MCF 10A (cell line): ENCODE measurements at regions not wholly inside any gene's neighbourhood (a gene's known extent, or its start where the extent isn't known, plus 50 kb on each side); places are given as distances from the start of the nearest gene placed in this dataset.

Source experiments
- BruUV-seq: library from RNA; stranded (reverse); fragments of 400-500 nt; replicated peaks from 2 replicates; lab custom pipeline; 2021; lab: Mats Ljungman, UMichigan
- CTCF ChIA-PET: fragments of 300-600 bp; sonication (Branson Sonifier 250); formaldehyde crosslinking; extraction: SDS; loops from one replicate; lab custom pipeline; 2021; ENCODE audit warnings: antibody characterized with exemption, inconsistent platforms; lab: Yijun Ruan, JAX
- POLR2A ChIA-PET: fragments of 300-600, 350-650 bp; sonication (Branson Sonifier 250); formaldehyde crosslinking; extraction: SDS; loops from one replicate; lab custom pipeline; 2020; ENCODE audit warnings: antibody characterized with exemption, inconsistent platforms; lab: Yijun Ruan, JAX
- DNase-seq: peaks from one replicate; pipeline ENCODE4 v3.0.0-alpha.2; 2018; ENCODE audit not compliant: unreplicated experiment
- H3K27ac Mint-ChIP-seq: one replicate; pipeline ENCODE4 v1.8.0; 2022; ENCODE audit warnings: mild to moderate bottlenecking, low read depth, mixed read lengths; ENCODE audit not compliant: unreplicated experiment
- H3K27me3 Mint-ChIP-seq: one replicate; pipeline ENCODE4 v1.8.0; 2022; ENCODE audit warnings: mixed read lengths; ENCODE audit not compliant: insufficient read depth, unreplicated experiment
- H3K36me3 Mint-ChIP-seq: one replicate; pipeline ENCODE4 v1.8.0; 2022; ENCODE audit warnings: mild to moderate bottlenecking, moderate library complexity, mixed read lengths; ENCODE audit not compliant: insufficient read depth, unreplicated experiment
- H3K4me1 Mint-ChIP-seq: one replicate; pipeline ENCODE4 v1.8.0; 2022; ENCODE audit warnings: mixed read lengths; ENCODE audit not compliant: insufficient read depth, unreplicated experiment
- H3K4me3 Mint-ChIP-seq: one replicate; pipeline ENCODE4 v1.8.0; 2022; ENCODE audit warnings: mild to moderate bottlenecking, moderate library complexity, mixed read lengths; ENCODE audit not compliant: unreplicated experiment
- H3K9me3 Mint-ChIP-seq: one replicate; pipeline ENCODE4 v1.8.0; 2022; ENCODE audit warnings: mixed read lengths; ENCODE audit not compliant: unreplicated experiment
- intact Hi-C: fragments of 100-400 bp; cut with micrococcal nuclease; formaldehyde crosslinking; loops from 2 replicates; pipeline ENCODE4 v1.14.1; 2022
- TF ChIP-seq, protein P1 (sequence below): fragments of 200-600 bp; IDR thresholded peaks from one replicate; pipeline ENCODE4 v1.8.0; 2022; ENCODE audit warnings: antibody characterized with exemption, mild to moderate bottlenecking; ENCODE audit not compliant: unreplicated experiment

DNA sequence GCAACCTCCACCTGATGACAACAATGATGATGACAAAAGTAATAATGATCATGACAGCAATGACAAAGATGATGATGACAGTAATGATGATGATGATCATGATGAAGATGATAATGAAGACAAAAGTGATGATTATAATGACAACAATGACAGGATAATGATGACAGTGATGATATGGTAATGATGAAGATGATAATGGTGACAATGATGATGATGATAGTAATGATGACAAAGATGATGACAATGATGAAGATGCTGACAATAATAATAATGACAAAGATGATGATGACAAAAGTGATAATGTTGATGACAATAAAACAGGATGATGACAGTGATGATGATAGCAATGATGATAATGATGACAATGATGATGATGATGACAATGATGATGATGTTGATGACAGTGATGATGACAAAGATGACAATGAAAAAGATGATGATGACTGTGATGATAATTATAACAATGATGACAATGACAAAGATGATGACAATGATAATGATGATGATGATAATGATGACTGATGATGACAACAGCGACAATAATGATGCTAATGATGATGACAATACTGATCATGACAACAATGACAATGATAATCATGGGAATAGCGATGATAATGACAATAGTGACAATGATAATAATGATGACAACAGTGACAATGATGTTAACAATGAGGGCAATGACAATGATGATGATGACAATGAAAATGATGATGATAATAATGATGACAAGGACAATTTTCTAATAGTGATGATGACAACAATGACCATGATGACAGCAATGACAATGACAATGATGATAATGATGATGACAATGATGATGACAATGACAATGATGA is 1106.5 kb upstream of the AUTS2 start:
- H3K36me3 Mint-ChIP-seq: no peaks in the 10 kb centered on the region
- peaks cover 17% of the 10 kb centered on the region for H3K9me3 Mint-ChIP-seq
- H3K4me3 Mint-ChIP-seq: no peak overlapping the region
- no peaks in the 10 kb centered on the region for H3K27me3 Mint-ChIP-seq
- no peak for DNase-seq
- no TSS peak for BruUV-seq
- intact Hi-C loops: no loop called here
- TF ChIP-seq, protein P1, sequence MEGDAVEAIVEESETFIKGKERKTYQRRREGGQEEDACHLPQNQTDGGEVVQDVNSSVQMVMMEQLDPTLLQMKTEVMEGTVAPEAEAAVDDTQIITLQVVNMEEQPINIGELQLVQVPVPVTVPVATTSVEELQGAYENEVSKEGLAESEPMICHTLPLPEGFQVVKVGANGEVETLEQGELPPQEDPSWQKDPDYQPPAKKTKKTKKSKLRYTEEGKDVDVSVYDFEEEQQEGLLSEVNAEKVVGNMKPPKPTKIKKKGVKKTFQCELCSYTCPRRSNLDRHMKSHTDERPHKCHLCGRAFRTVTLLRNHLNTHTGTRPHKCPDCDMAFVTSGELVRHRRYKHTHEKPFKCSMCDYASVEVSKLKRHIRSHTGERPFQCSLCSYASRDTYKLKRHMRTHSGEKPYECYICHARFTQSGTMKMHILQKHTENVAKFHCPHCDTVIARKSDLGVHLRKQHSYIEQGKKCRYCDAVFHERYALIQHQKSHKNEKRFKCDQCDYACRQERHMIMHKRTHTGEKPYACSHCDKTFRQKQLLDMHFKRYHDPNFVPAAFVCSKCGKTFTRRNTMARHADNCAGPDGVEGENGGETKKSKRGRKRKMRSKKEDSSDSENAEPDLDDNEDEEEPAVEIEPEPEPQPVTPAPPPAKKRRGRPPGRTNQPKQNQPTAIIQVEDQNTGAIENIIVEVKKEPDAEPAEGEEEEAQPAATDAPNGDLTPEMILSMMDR: no peak
- CTCF ChIA-PET: no interaction called here
- POLR2A ChIA-PET: no interaction called here
- no peak overlapping the region for H3K27ac Mint-ChIP-seq
- H3K4me1 Mint-ChIP-seq: no peaks in the 10 kb centered on the region

DNA sequence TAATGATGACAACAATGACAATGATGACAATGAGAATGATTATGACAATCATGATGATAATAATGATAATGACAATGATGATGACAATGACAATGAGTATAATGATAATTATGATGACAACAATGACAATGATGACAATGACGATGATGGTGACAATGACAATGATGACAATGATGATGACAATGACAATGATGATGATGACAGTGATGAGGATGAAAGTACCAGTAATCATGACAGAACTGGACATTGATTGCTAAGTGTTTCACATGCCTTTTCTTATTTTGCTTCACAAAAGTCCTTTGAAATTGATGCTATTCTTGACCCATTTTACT is 1106.0 kb upstream of the AUTS2 start:
- Mint-ChIP-seq H3K9me3 (peaks cover 23% of the 10 kb centered on the region), H3K27me3 (no peaks in the 10 kb centered on the region), H3K4me1 (no peaks in the 10 kb centered on the region), H3K4me3 (no peak overlapping the region), H3K27ac (no peak overlapping the region), H3K36me3 (no peaks in the 10 kb centered on the region)
- intact Hi-C loops: no loop called here
- ChIA-PET POLR2A (no interaction called here), CTCF (no interaction called here)
- no peak for DNase-seq
- TF ChIP-seq, protein P1: no peak
- no TSS peak for BruUV-seq

DNA sequence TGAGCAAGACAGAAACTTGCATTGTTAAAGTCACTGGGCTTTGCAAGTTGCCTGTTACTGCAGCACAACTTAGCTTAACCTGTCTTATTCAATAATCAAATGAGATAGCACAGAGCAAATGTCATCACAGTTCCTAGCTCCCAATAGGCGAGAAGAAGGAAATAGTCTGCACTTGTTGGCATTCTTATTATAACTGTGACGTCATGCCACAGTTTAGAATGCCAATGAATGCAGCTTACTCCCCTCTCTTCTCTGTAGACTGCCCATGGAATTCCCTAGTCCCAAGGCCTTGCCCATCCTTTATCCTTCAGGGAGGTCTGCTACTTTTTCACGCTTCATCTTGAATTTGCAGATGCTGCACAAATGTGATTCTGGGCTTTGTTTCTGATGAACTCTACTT is 1094.9 kb upstream of the AUTS2 start:
- TF ChIP-seq, protein P1: no peak
- Mint-ChIP-seq H3K36me3 (peaks cover 4% of the 10 kb centered on the region), H3K4me1 (no peaks in the 10 kb centered on the region), H3K27ac (no peak overlapping the region), H3K9me3 (peaks cover 29% of the 10 kb centered on the region), H3K4me3 (no peak overlapping the region), H3K27me3 (no peaks in the 10 kb centered on the region)
- ChIA-PET CTCF (no interaction called here), POLR2A (no interaction called here)
- no TSS peak for BruUV-seq
- DNase-seq: no peak
- intact Hi-C loops: no loop called here

DNA sequence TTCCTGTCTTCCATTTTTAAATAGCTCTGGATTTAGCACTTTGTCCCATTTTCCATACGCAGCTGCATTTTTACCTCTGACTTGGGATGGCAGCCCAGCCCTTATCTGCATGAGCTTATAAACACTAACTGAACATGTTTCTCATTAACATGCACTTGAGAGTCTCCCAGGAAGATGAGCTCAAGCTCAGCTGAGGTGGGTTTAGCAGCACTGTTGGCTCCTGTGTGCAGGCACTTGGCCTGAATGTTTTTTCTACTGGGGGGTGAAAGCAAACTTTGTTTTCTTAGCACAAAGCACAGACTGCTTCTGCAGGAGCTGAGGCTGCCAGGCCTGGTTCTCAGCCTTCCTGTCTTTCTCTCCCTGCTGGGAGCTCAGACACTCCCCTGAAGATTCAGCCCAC is 1093.6 kb upstream of the AUTS2 start:
- peaks cover 38% of the 10 kb centered on the region for H3K9me3 Mint-ChIP-seq
- peaks cover 4% of the 10 kb centered on the region for H3K36me3 Mint-ChIP-seq
- TF ChIP-seq, protein P1: no peak
- ChIA-PET CTCF (no interaction called here), POLR2A (no interaction called here)
- no peak overlapping the region for H3K4me3 Mint-ChIP-seq
- no peaks in the 10 kb centered on the region for H3K27me3 Mint-ChIP-seq
- no peak for DNase-seq
- intact Hi-C loops: no loop called here
- H3K27ac Mint-ChIP-seq: no peak overlapping the region
- no peaks in the 10 kb centered on the region for H3K4me1 Mint-ChIP-seq
- BruUV-seq: no TSS peak
